ENCODE measurements at regions not wholly inside any gene's neighbourhood (a gene's known extent, or its start where the extent isn't known, plus 50 kb on each side); places are given as distances from the start of the nearest gene placed in this dataset.

GRCh38 chr2:4873364-4873763, 818.8 kb upstream of the SOX11 start:
- RAD21 ChIA-PET (ENCODE audit: low non-redundant PET in 1 of 2, low total read pairs in 2 of 2, uncharacterized antibody in 2 of 2, unreplicated experiment in 2 of 2): no interaction called here

More at GRCh38 chr2:4873364-4873763, 818.8 kb upstream of the SOX11 start:
- Histone ChIP-seq H3K36me3 (ENCODE audit: control insufficient read depth in 1 of 2, insufficient read depth in 2 of 2, low read length in 2 of 2) (no peaks in the 10 kb centered on the region), H3K27me3 (ENCODE audit: insufficient read depth, low read length) (no peaks in the 10 kb centered on the region), H3K79me2 (ENCODE audit: insufficient read depth, low read length) (no peaks in the 10 kb centered on the region), H4K20me1 (ENCODE audit: insufficient read depth) (no peaks in the 10 kb centered on the region), H3K4me2 (ENCODE audit: low read length) (no peak overlapping the region), H3K9me3 (ENCODE audit: control insufficient read depth in 1 of 2, insufficient read depth in 1 of 2, low read depth in 1 of 2, low read length in 2 of 2) (peaks cover 8 to 31% of the 10 kb centered on the region in 2 experiments; a peak in 2 of 4 replicates), H3K27ac (ENCODE audit: low read depth, low read length) (no peak overlapping the region), H3K9me2 (ENCODE audit: insufficient read depth) (no peaks in the 10 kb centered on the region), H3K4me1 (ENCODE audit: control insufficient read depth in 1 of 2, insufficient read depth in 2 of 2, low read length in 2 of 2) (no peaks in the 10 kb centered on the region), H2AFZ (ENCODE audit: low read depth, low read length, poor library complexity, severe bottlenecking) (no peak overlapping the region), H3K9ac (ENCODE audit: low read length) (no peak overlapping the region), H3K4me3 (replicated peaks in 1 of 2; ENCODE audit: low read depth in 1 of 2, low read length in 2 of 2) (no peak overlapping the region)
- intact Hi-C loops (cut with micrococcal nuclease): no loop called here
- POLR2A ChIA-PET: no interaction called here
- ATAC-seq (no peak), DNase-seq (ENCODE audit: low read depth, low spot score) (no peak)
- no TSS peak for BruUV-seq (replicated peaks)
- CTCF ChIA-PET: no interaction called here
- TF ChIP-seq SP1 (IDR thresholded peaks at IDR 0.05; ENCODE audit: low read depth) (no peak), EZH2phosphoT487 (IDR thresholded peaks at IDR 0.05; ENCODE audit: borderline replicate concordance) (no peak), ZNF274 (IDR thresholded peaks at IDR 0.05; ENCODE audit: low read depth, low read length) (no peak), POLR2A (IDR thresholded peaks at IDR 0.05; ENCODE audit: borderline replicate concordance, extremely low read depth, insufficient read depth, insufficient read length) (no peak), RAD21 (IDR thresholded peaks at IDR 0.05; ENCODE audit: low read depth) (no peak), REST (IDR thresholded peaks at IDR 0.05; ENCODE audit: low read depth) (no peak), MAX (IDR thresholded peaks at IDR 0.05) (no peak), ELF1 (IDR thresholded peaks at IDR 0.05; ENCODE audit: borderline replicate concordance, low read depth) (no peak), YY1 (IDR thresholded peaks at IDR 0.05; ENCODE audit: extremely low read depth, insufficient replicate concordance, low read depth, low read length) (no peak), ZFX (IDR thresholded peaks at IDR 0.05) (no peak), FOSL1 (IDR thresholded peaks at IDR 0.05; ENCODE audit: low read depth) (no peak), SIN3A (IDR thresholded peaks at IDR 0.05; ENCODE audit: low read depth) (no peak), SRF (IDR thresholded peaks at IDR 0.05; ENCODE audit: low read depth) (no peak), CTCF (IDR thresholded peaks at IDR 0.05 in 2 of 3, conservative IDR thresholded peaks at IDR 0.05 in 1 of 3; ENCODE audit: borderline replicate concordance in 1 of 3, insufficient read depth in 1 of 3, low read depth in 2 of 3, low read length in 2 of 3) (no peak), EGR1 (IDR thresholded peaks at IDR 0.05; ENCODE audit: low read depth) (no peak), EZH2 (IDR thresholded peaks at IDR 0.05) (no peak), CEBPB (IDR thresholded peaks at IDR 0.05; ENCODE audit: low read depth) (no peak)
